HG03342 (cell line): ENCODE measurements at regions not wholly inside any gene's neighbourhood (a gene's known extent, or its start where the extent isn't known, plus 50 kb on each side); places are given as distances from the start of the nearest gene placed in this dataset.

Experiments used
- ATAC-seq: cut with Tn5 transposase; IDR thresholded peaks from one replicate; pipeline ENCODE4 v1.9.1; 2021; ENCODE audit warnings: mild to moderate bottlenecking, moderate library complexity; ENCODE audit not compliant: unreplicated experiment

- no peak for ATAC-seq
Measured at GRCh38 chr16:55151561-55152305, 172.3 kb upstream of the IRX6 start.

GRCh38 chr16:55152875-55153390 is 171.1 kb upstream of the IRX6 start:
- ATAC-seq, result no peak

GRCh38 chr16:55154262-55154661 is 169.7 kb upstream of the IRX6 start:
- ATAC-seq, result no peak

DNA sequence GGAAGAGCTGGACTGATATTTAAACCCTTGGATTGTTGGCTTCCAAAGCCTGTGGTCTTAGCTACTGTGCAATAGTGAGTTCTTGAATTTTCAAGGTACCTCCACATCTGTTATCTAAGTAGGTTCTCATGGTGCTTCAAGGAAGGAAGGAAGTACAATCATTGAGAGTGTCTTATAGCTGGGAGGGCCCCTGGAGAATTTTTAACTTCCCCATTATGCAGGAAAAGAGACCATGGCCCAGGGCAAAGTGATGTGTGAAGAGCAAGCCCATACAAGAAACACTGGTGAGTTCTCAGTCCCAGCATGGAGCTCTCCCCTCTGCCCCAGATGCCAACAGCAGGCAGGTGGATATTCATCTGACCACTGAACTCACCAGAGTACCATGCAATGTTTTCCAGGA is 169.0 kb upstream of the IRX6 start:
- ATAC-seq, result no peak

GRCh38 chr16:55155815-55156214 is 168.2 kb upstream of the IRX6 start:
- no peak for ATAC-seq

DNA sequence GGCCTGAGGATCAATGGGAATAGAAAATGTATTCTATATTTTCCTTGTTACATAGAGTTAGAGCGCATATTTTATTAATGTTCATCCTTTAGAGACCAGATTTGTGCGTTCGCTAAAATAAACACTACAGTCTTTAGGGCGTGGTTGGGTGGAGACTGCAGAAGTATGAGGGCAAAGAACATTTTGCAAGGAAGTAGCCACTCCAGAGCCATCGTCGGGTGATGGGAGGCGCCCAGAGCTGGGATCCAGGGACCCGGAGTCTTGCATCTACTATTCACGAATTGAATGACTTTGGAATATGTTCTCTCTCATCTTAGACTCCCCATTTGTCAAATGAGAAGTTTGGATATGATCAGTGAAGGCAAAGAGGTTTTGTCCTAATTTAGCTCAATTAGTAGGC is 154.2 kb upstream of the IRX6 start:
- no peak for ATAC-seq

DNA sequence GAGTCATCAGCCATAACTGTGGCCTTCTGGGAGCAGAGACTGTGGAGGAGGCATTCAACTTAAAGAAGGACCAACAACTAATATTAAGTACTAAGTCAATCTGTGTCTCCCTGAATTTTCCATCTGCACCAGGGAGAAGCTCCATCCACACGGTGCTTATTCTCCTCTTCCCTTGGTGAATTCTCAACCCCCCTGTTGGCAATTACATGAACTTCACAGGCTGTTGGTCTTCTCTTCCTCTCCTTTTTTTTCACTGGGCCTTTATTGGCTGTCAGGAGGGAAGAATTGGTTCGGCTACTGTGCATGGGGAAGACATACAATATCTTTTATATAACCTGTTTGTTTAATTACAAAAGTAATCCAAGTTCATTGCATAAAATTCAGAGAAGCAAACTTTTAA is 152.8 kb upstream of the IRX6 start:
- ATAC-seq, result no peak

GRCh38 chr16:55175389-55175788 is 148.6 kb upstream of the IRX6 start:
- ATAC-seq, result no peak

DNA sequence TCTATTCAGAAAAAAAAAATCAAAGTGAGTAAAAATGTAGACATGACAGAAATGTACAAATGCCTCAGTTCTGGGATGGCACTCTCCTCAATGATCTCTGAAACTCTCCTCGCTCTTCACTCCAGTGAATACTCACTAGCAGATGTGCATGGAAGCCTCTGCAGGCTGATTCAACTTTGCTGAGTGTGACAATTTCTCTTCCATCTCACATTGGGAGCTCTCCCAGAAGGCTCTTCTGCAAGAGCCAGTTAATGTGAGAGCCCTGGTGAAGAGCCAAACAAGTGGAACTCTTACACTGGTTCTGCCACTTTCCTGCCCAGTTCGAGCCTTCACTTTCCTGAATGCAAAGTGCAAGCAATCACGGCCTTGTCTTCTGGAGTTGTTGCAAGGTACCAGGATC is 147.1 kb upstream of the IRX6 start:
- no peak for ATAC-seq

DNA sequence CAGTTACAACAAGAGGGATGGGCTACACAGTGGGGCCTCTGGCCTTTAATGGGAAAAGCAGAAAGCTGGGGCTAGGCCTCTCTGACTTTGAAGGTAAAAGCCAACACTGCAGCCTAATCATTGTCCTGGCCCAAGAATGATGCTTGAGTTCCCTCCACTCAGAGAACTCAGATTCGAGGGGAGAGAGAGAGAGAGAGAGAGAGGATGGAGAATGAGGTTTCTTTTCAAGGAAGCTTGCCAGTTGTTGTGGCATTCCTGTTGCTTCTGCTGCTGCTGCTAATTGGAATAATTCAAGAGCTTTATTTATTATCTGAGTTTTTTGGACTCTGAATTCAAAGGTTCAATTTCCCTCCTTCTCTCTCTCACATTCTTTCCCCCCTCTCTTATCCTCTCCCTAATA is 144.6 kb upstream of the IRX6 start:
- ATAC-seq, result no peak

GRCh38 chr16:55179852-55180585 is 144.0 kb upstream of the IRX6 start:
- ATAC-seq, result no peak

- ATAC-seq, result no peak
Measured at GRCh38 chr16:55184052-55184451, 140.0 kb upstream of the IRX6 start.

DNA sequence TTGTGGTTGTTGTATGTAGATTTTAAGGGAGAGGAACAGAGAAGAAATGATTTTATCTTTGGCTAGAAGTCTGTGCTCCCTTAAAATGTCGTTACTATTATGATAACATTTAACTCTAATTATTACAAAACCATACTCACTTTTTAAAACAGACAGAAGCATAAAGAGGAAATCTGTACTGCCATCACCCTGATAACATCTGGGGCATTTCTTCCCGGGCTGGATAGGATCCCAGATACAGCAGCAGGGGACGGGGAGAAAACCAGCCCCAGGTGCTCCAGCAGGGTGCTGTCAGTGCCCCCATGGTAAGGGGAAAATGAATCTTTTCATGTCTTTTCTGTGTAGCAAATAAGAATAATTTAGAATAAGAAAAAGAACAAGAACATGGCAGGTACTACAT is 139.4 kb upstream of the IRX6 start:
- no peak for ATAC-seq

GRCh38 chr16:55189224-55189623 is 134.8 kb upstream of the IRX6 start:
- no peak for ATAC-seq

- ATAC-seq, result no peak
Measured at GRCh38 chr16:55189682-55190636, 134.0 kb upstream of the IRX6 start.

GRCh38 chr16:55192734-55193133 is 131.3 kb upstream of the IRX6 start:
- ATAC-seq, result no peak

- ATAC-seq, result no peak
Measured at GRCh38 chr16:55203570-55203969, 120.4 kb upstream of the IRX6 start.

- no peak for ATAC-seq
Measured at GRCh38 chr16:55204069-55204468, 119.9 kb upstream of the IRX6 start.

- ATAC-seq, result no peak
Measured at GRCh38 chr16:55204923-55205322, 119.1 kb upstream of the IRX6 start.

- no peak for ATAC-seq
Measured at GRCh38 chr16:55207693-55208428, 116.1 kb upstream of the IRX6 start.

DNA sequence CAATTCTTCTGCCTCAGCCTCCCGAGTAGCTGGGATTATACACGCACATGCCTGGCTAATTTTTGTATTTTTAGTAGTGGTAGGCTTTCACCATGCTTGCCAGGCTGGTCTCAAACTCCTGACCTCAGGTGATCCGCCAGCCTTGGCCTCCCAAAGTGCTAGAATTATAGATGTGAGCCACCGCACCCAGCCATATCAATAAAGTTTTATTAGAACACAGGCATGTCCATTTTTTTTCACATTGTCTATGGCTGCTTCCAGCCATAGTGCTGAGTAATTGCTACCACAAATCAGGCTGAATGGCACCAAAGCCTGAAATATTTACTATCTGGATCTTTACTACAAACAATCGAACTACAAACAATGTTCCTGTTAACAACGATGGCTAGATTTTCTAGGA is 114.4 kb upstream of the IRX6 start:
- no peak for ATAC-seq
